K562 (cell line): ENCODE measurements at regions not wholly inside any gene's neighbourhood (a gene's known extent, or its start where the extent isn't known, plus 50 kb on each side); places are given as distances from the start of the nearest gene placed in this dataset.

Experiments
- ATAC-seq: fragments of 200-7000 bp; cut with Tn5 transposase; 3 replicates; pipeline ENCODE4 v1.9.1; 2020; ENCODE audit warnings: moderate library complexity
- BruUV-seq: library from RNA; stranded (reverse); fragments of 400-500 nt; replicated peaks from 2 replicates; lab custom pipeline; 2021; lab: Mats Ljungman, UMichigan
- CTCF ChIA-PET: fragments of 300-600 bp; formaldehyde crosslinking; extraction: SDS; loops from one replicate; lab custom pipeline; 2021; ENCODE audit warnings: low intra/inter-chr PET ratio; lab: Yijun Ruan, JAX
- POLR2A ChIA-PET: fragments of 300-600, 350-650 bp; sonication (Branson Sonifier 250); formaldehyde crosslinking; extraction: SDS; loops from one replicate; lab custom pipeline; 2021; ENCODE audit warnings: antibody characterized with exemption, inconsistent platforms; lab: Yijun Ruan, JAX
- DNase-seq, 4 experiments: peaks; one replicate each; pipeline versions ENCODE4 v3.0.0 to v3.0.0-alpha.2; 2011 to 2018; ENCODE audit warnings: low spot score in 3 of 4, mixed read lengths in 3 of 4; ENCODE audit errors: extremely low read depth in 1 of 4
- FAIRE-seq: peaks from 2 replicates; lab custom pipeline; 2011; peaks lifted over from hg19 to GRCh38; lab: Jason Lieb, UNC
- H2AFZ ChIP-seq: 2 replicates; pipeline ENCODE4 v1.6.0; 2011; ENCODE audit warnings: low read depth, low read length, control low read depth, inconsistent platforms
- H3K27ac ChIP-seq: fragments of 200-600 bp; 3 replicates; pipeline ENCODE4 v1.8.0; 2011; ENCODE audit warnings: low read depth, mild to moderate bottlenecking, control low read depth, inconsistent platforms, low read length, moderate library complexity, mixed read lengths; ENCODE audit errors: extremely low read depth
- H3K27me3 ChIP-seq, 2 experiments: fragments of 300-600 bp in 1 of 2; 2 replicates in 1 of 2; 3 replicates in 1 of 2; pipeline versions ENCODE4 v1.6.0 to v1.8.0; 2011; ENCODE audit warnings: inconsistent platforms in 2 of 2, low read length in 2 of 2, mild to moderate bottlenecking in 1 of 2, mixed read lengths in 1 of 2, moderate library complexity in 1 of 2; ENCODE audit not compliant: control insufficient read depth in 2 of 2, insufficient read depth in 2 of 2
- H3K36me3 ChIP-seq: fragments of 300-600 bp; 3 replicates; pipeline ENCODE4 v1.8.0; 2011; ENCODE audit warnings: mild to moderate bottlenecking, low read length, inconsistent platforms; ENCODE audit not compliant: control insufficient read depth, insufficient read depth
- H3K4me1 ChIP-seq, 2 experiments: fragments of 200-600 bp in 1 of 2; replicated peaks in 1 of 2; 2 replicates in 1 of 2; 3 replicates in 1 of 2; pipeline versions ENCODE4 v1.5.1 to v1.8.0; 2011; ENCODE audit warnings: inconsistent platforms in 2 of 2, low read length in 2 of 2, mild to moderate bottlenecking in 1 of 2, mixed read lengths in 1 of 2, moderate library complexity in 1 of 2; ENCODE audit not compliant: control insufficient read depth in 2 of 2, insufficient read depth in 2 of 2
- H3K4me2 ChIP-seq: 2 replicates; pipeline ENCODE4 v1.6.1; 2011; ENCODE audit warnings: low read length, control low read depth, inconsistent platforms, mixed read lengths; ENCODE audit not compliant: insufficient read depth
- H3K4me3 ChIP-seq: fragments of 200-600 bp; sonication (generic), shearing (Covaris generic); 2 replicates; pipeline ENCODE4 v1.5.1; 2016; ENCODE audit warnings: control low read depth, inconsistent platforms
- H3K79me2 ChIP-seq: fragments of 200-600 bp; 3 replicates; pipeline ENCODE4 v1.8.0; 2011; ENCODE audit warnings: low read length, inconsistent platforms; ENCODE audit not compliant: control insufficient read depth, insufficient read depth
- H3K9ac ChIP-seq, 2 experiments: 2 replicates each; pipeline versions ENCODE4 v1.6.0 to v1.6.1; 2011; ENCODE audit warnings: low read depth in 2 of 2, low read length in 2 of 2, control low read depth in 1 of 2, inconsistent platforms in 1 of 2, mild to moderate bottlenecking in 1 of 2, mixed read lengths in 1 of 2; ENCODE audit not compliant: insufficient read depth in 1 of 2
- H3K9me1 ChIP-seq: one replicate; pipeline ENCODE4 v1.6.0; 2011; ENCODE audit warnings: inconsistent platforms, mild to moderate bottlenecking, low read length, moderate library complexity; ENCODE audit not compliant: control insufficient read depth, insufficient read depth
- H3K9me3 ChIP-seq: replicated peaks from 2 replicates; pipeline ENCODE4 v1.5.1; 2011; ENCODE audit warnings: low read depth, low read length, inconsistent platforms; ENCODE audit not compliant: control insufficient read depth, insufficient read depth
- H4K20me1 ChIP-seq: replicated peaks from 2 replicates; pipeline ENCODE4 v1.6.1; 2011; ENCODE audit warnings: low read length, inconsistent platforms, mixed read lengths; ENCODE audit not compliant: control insufficient read depth, insufficient read depth
- ARID3B ChIP-seq: fragments of 250-450 bp; sonication (Bioruptor Pico); IDR thresholded peaks from 2 replicates; pipeline ENCODE4 v1.4.0; 2020; ENCODE audit warnings: borderline replicate concordance
- BRD9 ChIP-seq: fragments of 450-650 bp; IDR thresholded peaks from 2 replicates; pipeline ENCODE4 v1.6.1; 2018; ENCODE audit warnings: low read depth; ENCODE audit not compliant: partially characterized antibody
- CHD4 ChIP-seq: fragments of 200-600 bp; sonication (generic); IDR thresholded peaks from 3 replicates; pipeline ENCODE4 v1.6.1; 2012; ENCODE audit warnings: low read depth, mild to moderate bottlenecking, mixed read lengths, low read length, inconsistent platforms; ENCODE audit not compliant: insufficient read depth, insufficient replicate concordance, poor library complexity, severe bottlenecking
- IRF2 ChIP-seq: sonication (generic); formaldehyde crosslinking; IDR thresholded peaks from 2 replicates; pipeline ENCODE4 v1.8.1; 2022; ENCODE audit warnings: mild to moderate bottlenecking, missing genetic modification reagents
- KAT2B ChIP-seq: IDR thresholded peaks from one replicate; pipeline ENCODE4 v1.6.1; 2012; ENCODE audit warnings: low read depth, mild to moderate bottlenecking, control low read depth, inconsistent platforms, low read length, moderate library complexity
- MLX ChIP-seq, 2 experiments: fragments of 450-650 bp in 1 of 2; sonication (generic) in 1 of 2; formaldehyde crosslinking; conservative IDR thresholded peaks; 2 replicates each; pipeline versions ENCODE4 v1.4.0 to v1.8.1; 2020 to 2022; ENCODE audit warnings: mild to moderate bottlenecking in 1 of 2, missing genetic modification reagents in 1 of 2
- POLR2A ChIP-seq: fragments of 450-650 bp; conservative IDR thresholded peaks from 2 replicates; pipeline ENCODE4 v1.6.1; 2016
- SREBF1 ChIP-seq: fragments of 150-350 bp; IDR thresholded peaks from 2 replicates; pipeline ENCODE4 v1.6.1; 2014; ENCODE audit warnings: antibody characterized with exemption, low read depth, low read length, borderline replicate concordance
- VEZF1 ChIP-seq: fragments of 200-800 bp; sonication (Bioruptor generic); IDR thresholded peaks from 2 replicates; pipeline ENCODE4 v1.6.1; 2017; ENCODE audit warnings: missing genetic modification characterization, missing compliant biosample characterization
- ZNF184 ChIP-seq: sonication (generic); formaldehyde crosslinking; IDR thresholded peaks from 2 replicates; pipeline ENCODE4 v1.5.0; 2020; ENCODE audit warnings: missing genetic modification reagents
- WGBS: fragments of 100-300 bp; shearing (Covaris generic); methylation state at CpG from one replicate; pipeline ENCODE4 v1.1.6; 2016; ENCODE audit warnings: low coverage, mixed read lengths; ENCODE audit not compliant: insufficient coverage; ENCODE audit errors: missing lambda C conversion rate; 5-methylcytosine and 5-hydroxymethylcytosine counted together
- in situ Hi-C: fragments of 300-500 bp; cut with MboI; formaldehyde crosslinking; loops from 4 replicates; pipeline ENCODE4 v1.15.0; 2018; ENCODE audit warnings: inconsistent platforms, mixed read lengths
- intact Hi-C: fragments of 100-400 bp; cut with micrococcal nuclease; formaldehyde crosslinking; loops from 2 replicates; pipeline ENCODE4 v1.14.2; 2022
- TF ChIP-seq, protein P1 (sequence below): IDR thresholded peaks from 3 replicates; pipeline ENCODE4 v1.6.1; 2011; ENCODE audit warnings: borderline replicate concordance, mild to moderate bottlenecking; ENCODE audit not compliant: insufficient read length, insufficient read depth
- TF ChIP-seq, protein P2 (sequence below): fragments of 250-450 bp; sonication (Bioruptor Pico); IDR thresholded peaks from 2 replicates; pipeline ENCODE4 v1.5.0; 2020; ENCODE audit warnings: mild to moderate bottlenecking, borderline replicate concordance

- TF ChIP-seq, protein P1, sequence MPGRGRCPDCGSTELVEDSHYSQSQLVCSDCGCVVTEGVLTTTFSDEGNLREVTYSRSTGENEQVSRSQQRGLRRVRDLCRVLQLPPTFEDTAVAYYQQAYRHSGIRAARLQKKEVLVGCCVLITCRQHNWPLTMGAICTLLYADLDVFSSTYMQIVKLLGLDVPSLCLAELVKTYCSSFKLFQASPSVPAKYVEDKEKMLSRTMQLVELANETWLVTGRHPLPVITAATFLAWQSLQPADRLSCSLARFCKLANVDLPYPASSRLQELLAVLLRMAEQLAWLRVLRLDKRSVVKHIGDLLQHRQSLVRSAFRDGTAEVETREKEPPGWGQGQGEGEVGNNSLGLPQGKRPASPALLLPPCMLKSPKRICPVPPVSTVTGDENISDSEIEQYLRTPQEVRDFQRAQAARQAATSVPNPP, result no peak
- TF ChIP-seq SREBF1 (no peak), BRD9 (no peak), ARID3B (CRISPR knock-in tag) (no peak)
Measured at GRCh38 chr6:91720324-91720723, 1133.5 kb upstream of the MAP3K7 start (continued).

DNA sequence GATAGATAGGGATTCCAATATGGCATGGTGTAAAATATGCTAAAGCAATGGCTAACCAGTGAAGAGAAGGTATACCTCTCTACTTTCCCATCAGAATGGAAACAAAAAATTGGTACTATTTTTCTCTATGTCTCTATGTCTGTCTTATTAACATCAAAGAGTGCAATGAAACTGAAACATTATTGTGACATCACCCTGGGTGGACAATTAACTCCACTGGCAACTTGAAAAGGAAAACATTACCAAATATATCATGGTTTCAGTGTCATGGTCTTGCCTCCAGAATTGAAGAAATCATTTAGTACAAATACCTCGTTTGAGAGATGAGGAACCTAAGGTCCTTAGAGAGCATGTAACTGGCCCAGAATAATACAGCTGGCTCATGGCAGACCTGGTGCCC lies 1132.5 kb upstream of the MAP3K7 start:
- Histone ChIP-seq H2AFZ (no peak overlapping the region), H3K27ac (no peak overlapping the region), H3K27me3 (no peaks in the 10 kb centered on the region), H3K4me3 (no peak overlapping the region), H3K9me1 (no peaks in the 10 kb centered on the region), H3K9ac (no peak overlapping the region), H3K4me2 (no peak overlapping the region), H3K4me1 (no peaks in the 10 kb centered on the region), H4K20me1 (no peaks in the 10 kb centered on the region), H3K36me3 (no peaks in the 10 kb centered on the region), H3K9me3 (no peaks in the 10 kb centered on the region; the same call in 1 of the 2 replicates), H3K79me2 (no peaks in the 10 kb centered on the region)
- CTCF ChIA-PET, result no interaction called here
- intact Hi-C loops, result no loop called here
- in situ Hi-C loops, result no loop called here
- DNase-seq (no peak), ATAC-seq (no peak), FAIRE-seq (no peak)
- no TSS peak for BruUV-seq
- POLR2A ChIA-PET, result no interaction called here
- WGBS, result 0% methylated on average over 1 of the region's 1 CpG
- no peak for TF ChIP-seq POLR2A
- no peak for TF ChIP-seq VEZF1
- TF ChIP-seq MLX (CRISPR knock-in tag; conservative IDR thresholded peaks at IDR 0.05), result no peak
- TF ChIP-seq ZNF184 (CRISPR knock-in tag), result no peak
- TF ChIP-seq, protein P2, sequence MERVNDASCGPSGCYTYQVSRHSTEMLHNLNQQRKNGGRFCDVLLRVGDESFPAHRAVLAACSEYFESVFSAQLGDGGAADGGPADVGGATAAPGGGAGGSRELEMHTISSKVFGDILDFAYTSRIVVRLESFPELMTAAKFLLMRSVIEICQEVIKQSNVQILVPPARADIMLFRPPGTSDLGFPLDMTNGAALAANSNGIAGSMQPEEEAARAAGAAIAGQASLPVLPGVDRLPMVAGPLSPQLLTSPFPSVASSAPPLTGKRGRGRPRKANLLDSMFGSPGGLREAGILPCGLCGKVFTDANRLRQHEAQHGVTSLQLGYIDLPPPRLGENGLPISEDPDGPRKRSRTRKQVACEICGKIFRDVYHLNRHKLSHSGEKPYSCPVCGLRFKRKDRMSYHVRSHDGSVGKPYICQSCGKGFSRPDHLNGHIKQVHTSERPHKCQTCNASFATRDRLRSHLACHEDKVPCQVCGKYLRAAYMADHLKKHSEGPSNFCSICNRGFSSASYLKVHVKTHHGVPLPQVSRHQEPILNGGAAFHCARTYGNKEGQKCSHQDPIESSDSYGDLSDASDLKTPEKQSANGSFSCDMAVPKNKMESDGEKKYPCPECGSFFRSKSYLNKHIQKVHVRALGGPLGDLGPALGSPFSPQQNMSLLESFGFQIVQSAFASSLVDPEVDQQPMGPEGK, result no peak
- no peak for TF ChIP-seq CHD4
- no peak for TF ChIP-seq KAT2B
- no peak for TF ChIP-seq IRF2 (CRISPR knock-in tag)
